Epithelial cell of esophagus (primary cell): ENCODE measurements at regions not wholly inside any gene's neighbourhood (a gene's known extent, or its start where the extent isn't known, plus 50 kb on each side); places are given as distances from the start of the nearest gene placed in this dataset.

ENCODE experiments used
- DNase-seq: peaks from one replicate; pipeline ENCODE4 v3.0.0; 2010; ENCODE audit warnings: low read depth
- H3K4me3 ChIP-seq: 2 replicates; pipeline ENCODE4 v1.5.1; 2011; ENCODE audit warnings: mild to moderate bottlenecking, low read length, control low read depth
- CTCF ChIP-seq: IDR thresholded peaks from 2 replicates; pipeline ENCODE4 v1.5.1; 2011; ENCODE audit warnings: low read depth, mild to moderate bottlenecking, low read length, control low read depth, inconsistent platforms; ENCODE audit not compliant: insufficient read depth; ENCODE audit errors: missing control alignments

- no peak overlapping the region for H3K4me3 ChIP-seq
- no peak for DNase-seq
- no peak for TF ChIP-seq CTCF
Measured at GRCh38 chr18:38421021-38421420, 855.4 kb upstream of the CELF4 start.

DNA sequence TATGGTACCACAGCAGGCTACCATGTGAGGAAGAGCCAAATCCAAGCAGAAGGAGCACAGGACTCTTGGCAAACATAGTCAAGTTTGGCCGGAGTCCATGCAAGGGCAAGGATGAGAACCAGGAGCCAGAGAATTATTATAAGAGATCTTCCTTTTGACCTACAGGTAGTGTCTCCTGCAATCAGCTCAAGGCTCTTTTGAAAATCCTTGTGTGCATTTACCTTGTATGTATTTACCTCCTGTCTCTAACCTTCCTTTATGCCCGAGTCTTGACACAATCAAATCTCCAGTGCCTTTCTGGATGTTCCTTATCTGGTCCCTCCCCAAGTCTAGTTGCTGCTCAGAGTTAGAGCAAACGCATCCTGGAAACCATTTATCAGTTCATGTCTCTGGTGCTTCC is 855.0 kb upstream of the CELF4 start:
- no peak for DNase-seq
- no peak overlapping the region for H3K4me3 ChIP-seq
- TF ChIP-seq CTCF = no peak

GRCh38 chr18:38415811-38416210 is 850.2 kb upstream of the CELF4 start:
- no peak for DNase-seq
- H3K4me3 ChIP-seq = no peak overlapping the region
- no peak for TF ChIP-seq CTCF

DNA sequence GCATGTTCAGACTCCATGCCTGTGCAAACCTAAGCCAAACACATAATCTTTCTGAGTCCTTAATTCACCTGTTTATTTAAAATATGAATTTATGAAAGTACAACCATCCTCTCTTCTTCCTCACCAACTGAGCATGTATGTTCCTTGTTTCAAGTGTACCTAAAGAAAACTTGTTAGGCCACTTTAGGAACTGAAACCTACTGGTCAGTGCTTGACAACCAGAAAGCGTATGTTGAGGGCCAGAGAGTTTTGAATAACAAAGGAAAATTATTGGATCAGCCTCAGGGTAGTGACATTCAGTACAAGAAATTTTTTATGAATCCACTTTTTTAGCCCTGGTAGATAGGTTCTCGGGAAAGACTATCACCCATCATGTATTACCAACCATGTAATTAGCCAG is 847.6 kb upstream of the CELF4 start:
- TF ChIP-seq CTCF = no peak
- DNase-seq = no peak
- H3K4me3 ChIP-seq = no peak overlapping the region

GRCh38 chr18:38406607-38407006 is 841.0 kb upstream of the CELF4 start:
- no peak overlapping the region for H3K4me3 ChIP-seq
- DNase-seq = no peak
- no peak for TF ChIP-seq CTCF

DNA sequence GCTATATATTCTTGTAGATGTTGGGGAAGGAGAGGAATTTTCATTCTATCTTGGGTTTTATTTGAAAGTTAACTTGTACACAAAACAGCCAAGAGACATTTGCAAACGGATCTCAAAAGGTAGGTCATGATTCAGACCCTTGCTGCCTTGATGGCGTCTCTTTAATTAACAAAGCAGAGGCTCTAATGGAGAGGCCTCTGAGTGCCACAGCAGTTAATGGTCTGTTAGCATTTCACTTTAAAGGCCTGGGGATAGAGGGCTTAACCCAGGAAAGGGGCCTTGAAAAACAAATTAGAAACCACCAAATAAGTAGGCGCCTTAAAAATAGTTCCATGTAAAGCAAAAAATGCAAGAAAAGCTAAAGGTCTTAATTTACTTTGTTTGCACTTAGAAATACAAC is 836.9 kb upstream of the CELF4 start:
- no peak for TF ChIP-seq CTCF
- no peak for DNase-seq
- no peak overlapping the region for H3K4me3 ChIP-seq

GRCh38 chr18:38397094-38397493 is 831.5 kb upstream of the CELF4 start:
- TF ChIP-seq CTCF = no peak
- no peak for DNase-seq

More at GRCh38 chr18:38397094-38397493, 831.5 kb upstream of the CELF4 start:
- no peak overlapping the region for H3K4me3 ChIP-seq
